ENCODE measurements at regions not wholly inside any gene's neighbourhood (a gene's known extent, or its start where the extent isn't known, plus 50 kb on each side); places are given as distances from the start of the nearest gene placed in this dataset.

- BruUV-seq (replicated peaks), result no TSS peak
- intact Hi-C loops (cut with micrococcal nuclease; ENCODE audit: unreplicated experiment), result no loop called here
These were observed 57.5 kb upstream of the SLC7A3 start for GRCh38 chrX:70988425-70988824.

More at GRCh38 chrX:70988425-70988824, 57.5 kb upstream of the SLC7A3 start:
- H3K27ac ChIP-seq (ENCODE audit: control insufficient read depth, insufficient read depth), result no peak overlapping the region
- H3K9me3 ChIP-seq (replicated peaks; ENCODE audit: control insufficient read depth, insufficient read depth, low read length), result no peaks in the 10 kb centered on the region
- no peak overlapping the region for H3K4me3 ChIP-seq
- 58% methylated on average over 7 of the region's 7 CpGs for WGBS (ENCODE audit: insufficient coverage, insufficient replicate concordance, low lambda C conversion rate, missing lambda C conversion rate)
- SMC1A ChIA-PET (ENCODE audit: uncharacterized antibody, unreplicated experiment), result no interaction called here
- H3K36me3 ChIP-seq (ENCODE audit: control insufficient read depth in 2 of 2, insufficient read depth in 2 of 2, low read length in 1 of 2), result no peaks in the 10 kb centered on the region
- H3K4me2 ChIP-seq (ENCODE audit: control insufficient read depth, insufficient read depth), result no peak overlapping the region
- POLR2A ChIA-PET, result no interaction called here
- CTCF ChIA-PET, result interaction anchor here (0.7 kb wide), 1 partner anchor 11 kb away, joined by 4 read pairs; no protein-coding TSS in a partner anchor
- RAD21 ChIA-PET (ENCODE audit: unreplicated experiment), result no interaction called here
- no peaks in the 10 kb centered on the region for H3K27me3 ChIP-seq (replicated peaks in 1 of 2; ENCODE audit: control insufficient read depth in 2 of 2, insufficient read depth in 2 of 2, low read length in 1 of 2)
- TF ChIP-seq HDAC6 (IDR thresholded peaks at IDR 0.05; ENCODE audit: unreplicated experiment), result no peak
- no peak for TF ChIP-seq BRCA1 (IDR thresholded peaks at IDR 0.05; ENCODE audit: low read depth, low read length)
- TF ChIP-seq SPI1 (IDR thresholded peaks at IDR 0.05; ENCODE audit: borderline replicate concordance, insufficient read depth, low read depth, low read length), result no peak
- TF ChIP-seq PML (IDR thresholded peaks at IDR 0.05; ENCODE audit: low read length), result no peak
- no peak for TF ChIP-seq YY1 (IDR thresholded peaks at IDR 0.05; ENCODE audit: low read depth, low read length)
- TF ChIP-seq MAX (IDR thresholded peaks at IDR 0.05; ENCODE audit: low read depth, low read length), result no peak
- TF ChIP-seq JUND (IDR thresholded peaks at IDR 0.05; ENCODE audit: low read depth, low read length), result no peak
- TF ChIP-seq IKZF1 (conservative IDR thresholded peaks at IDR 0.05), result no peak
- no peak for TF ChIP-seq STAT1 (conservative IDR thresholded peaks at IDR 0.05)
- TF ChIP-seq RELB (IDR thresholded peaks at IDR 0.05; ENCODE audit: low read depth), result no peak
- no peak for TF ChIP-seq CHD4 (IDR thresholded peaks at IDR 0.05)
- TF ChIP-seq E2F4 (IDR thresholded peaks at IDR 0.05; ENCODE audit: low read depth, low read length), result no peak
- TF ChIP-seq MXI1 (IDR thresholded peaks at IDR 0.05; ENCODE audit: low read depth, low read length), result no peak
- in situ Hi-C loops (cut with MboI), result no loop called here
- FAIRE-seq, result no peak
- no peak for ATAC-seq
- DNase-seq (ENCODE audit: low read depth, low spot score), result no peak
- H3K9ac ChIP-seq (ENCODE audit: control insufficient read depth, insufficient read depth, low read length), result no peak overlapping the region
- H2AFZ ChIP-seq (ENCODE audit: control insufficient read depth, low read depth, low read length), result no peak overlapping the region
- no peaks in the 10 kb centered on the region for H3K4me1 ChIP-seq (ENCODE audit: control insufficient read depth, insufficient read depth, low read length)
- H4K20me1 ChIP-seq (ENCODE audit: control insufficient read depth, insufficient read depth), result no peaks in the 10 kb centered on the region
- no peaks in the 10 kb centered on the region for H3K79me2 ChIP-seq (ENCODE audit: control insufficient read depth, insufficient read depth, low read length)

Data from GM12878 (cell line).